Mesenchymal stem cell (in vitro differentiated cells and primary cell): ENCODE measurements at regions not wholly inside any gene's neighbourhood (a gene's known extent, or its start where the extent isn't known, plus 50 kb on each side); places are given as distances from the start of the nearest gene placed in this dataset.

Source experiments
- DNase-seq: peaks from one replicate; pipeline ENCODE4 v3.0.0-alpha.2; 2013
- H2AFZ ChIP-seq: one replicate; pipeline ENCODE4 v1.6.1; 2013; ENCODE audit warnings: low read depth, mild to moderate bottlenecking, control low read depth, inconsistent platforms, low read length, moderate library complexity
- H2AK5ac ChIP-seq: 2 replicates; pipeline ENCODE4 v1.6.1; 2013; ENCODE audit warnings: low read length, moderate library complexity, mild to moderate bottlenecking, inconsistent platforms; ENCODE audit not compliant: severe bottlenecking
- H2BK120ac ChIP-seq: one replicate; pipeline ENCODE4 v1.6.1; 2013; ENCODE audit warnings: low read depth, mild to moderate bottlenecking, inconsistent platforms, low read length, moderate library complexity
- H2BK12ac ChIP-seq, 2 experiments: one replicate each; pipeline ENCODE4 v1.6.1; 2013; ENCODE audit warnings: inconsistent platforms in 2 of 2, low read length in 2 of 2, mild to moderate bottlenecking in 2 of 2, moderate library complexity in 2 of 2, control low read depth in 1 of 2
- H2BK15ac ChIP-seq: one replicate; pipeline ENCODE4 v1.6.1; 2013; ENCODE audit warnings: mild to moderate bottlenecking, low read depth, inconsistent platforms; ENCODE audit not compliant: poor library complexity, severe bottlenecking
- H2BK5ac ChIP-seq: 2 replicates; pipeline ENCODE4 v1.6.1; 2013; ENCODE audit warnings: low read depth, mild to moderate bottlenecking, low read length, control low read depth, inconsistent platforms; ENCODE audit not compliant: poor library complexity, severe bottlenecking
- H3K14ac ChIP-seq, 2 experiments: one replicate each; pipeline ENCODE4 v1.6.1; 2013; ENCODE audit warnings: inconsistent platforms in 2 of 2, low read length in 2 of 2, control low read depth in 1 of 2, mild to moderate bottlenecking in 1 of 2, moderate library complexity in 1 of 2
- H3K18ac ChIP-seq, 2 experiments: one replicate each; pipeline ENCODE4 v1.6.1; 2013; ENCODE audit warnings: inconsistent platforms in 2 of 2, low read length in 2 of 2, control low read depth in 1 of 2, low read depth in 1 of 2, mild to moderate bottlenecking in 1 of 2
- H3K23ac ChIP-seq, 2 experiments: one replicate each; pipeline ENCODE4 v1.6.1; 2013; ENCODE audit warnings: inconsistent platforms in 2 of 2, low read length in 2 of 2, mild to moderate bottlenecking in 2 of 2, moderate library complexity in 2 of 2, control low read depth in 1 of 2
- H3K27ac ChIP-seq: 2 replicates; pipeline ENCODE4 v1.5.1; 2013; ENCODE audit warnings: mild to moderate bottlenecking, moderate library complexity, low read length, control low read depth, inconsistent platforms; ENCODE audit not compliant: poor library complexity, severe bottlenecking
- H3K27me3 ChIP-seq, 2 experiments: 2 replicates each; pipeline versions ENCODE4 v1.6.1 to v1.7.0; 2013; ENCODE audit warnings: low read length in 2 of 2, mild to moderate bottlenecking in 2 of 2, moderate library complexity in 2 of 2, control low read depth in 1 of 2, inconsistent platforms in 1 of 2; ENCODE audit not compliant: control insufficient read depth in 1 of 2, insufficient read depth in 1 of 2
- H3K36me3 ChIP-seq, 2 experiments: 2 replicates each; pipeline versions ENCODE4 v1.6.1 to v1.7.0; 2013; ENCODE audit warnings: low read length in 2 of 2, control low read depth in 1 of 2, inconsistent platforms in 1 of 2, low read depth in 1 of 2, mild to moderate bottlenecking in 1 of 2; ENCODE audit not compliant: insufficient read depth in 2 of 2, control insufficient read depth in 1 of 2
- H3K4ac ChIP-seq, 2 experiments: one replicate each; pipeline ENCODE4 v1.6.1; 2013; ENCODE audit warnings: inconsistent platforms in 2 of 2, low read length in 2 of 2, mild to moderate bottlenecking in 2 of 2, moderate library complexity in 2 of 2, control low read depth in 1 of 2, low read depth in 1 of 2
- H3K4me1 ChIP-seq: 2 replicates; pipeline ENCODE4 v1.6.1; 2013; ENCODE audit warnings: low read depth, low read length, control low read depth; ENCODE audit not compliant: control insufficient read depth, insufficient read depth
- H3K4me2 ChIP-seq: 2 replicates; pipeline ENCODE4 v1.6.1; 2013; ENCODE audit warnings: low read length, mild to moderate bottlenecking, inconsistent platforms; ENCODE audit not compliant: poor library complexity, severe bottlenecking
- H3K4me3 ChIP-seq, 2 experiments: 2 replicates each; pipeline versions ENCODE4 v1.5.1 to v1.7.0; 2013; ENCODE audit warnings: low read length in 2 of 2, mild to moderate bottlenecking in 2 of 2, control low read depth in 1 of 2, low read depth in 1 of 2; ENCODE audit not compliant: insufficient read depth in 1 of 2
- H3K79me1 ChIP-seq: replicated peaks from 2 replicates; pipeline ENCODE4 v1.6.1; 2013; ENCODE audit warnings: mild to moderate bottlenecking, control low read depth, low read length, inconsistent platforms; ENCODE audit not compliant: poor library complexity, severe bottlenecking
- H3K9ac ChIP-seq: 2 replicates; pipeline ENCODE4 v1.7.0; 2013; ENCODE audit warnings: mild to moderate bottlenecking, low read length, moderate library complexity
- H3K9me3 ChIP-seq: 2 replicates; pipeline ENCODE4 v1.7.0; 2013; ENCODE audit warnings: mild to moderate bottlenecking, low read length; ENCODE audit not compliant: control insufficient read depth
- H4K8ac ChIP-seq: one replicate; pipeline ENCODE4 v1.6.1; 2013; ENCODE audit warnings: inconsistent platforms, mild to moderate bottlenecking, low read length, moderate library complexity
- H4K91ac ChIP-seq: one replicate; pipeline ENCODE4 v1.6.1; 2013; ENCODE audit warnings: mild to moderate bottlenecking, low read length, inconsistent platforms
- WGBS: methylation state at CpG from one replicate; pipeline ENCODE4 v1.1.7; 2013; ENCODE audit warnings: mixed read lengths; 5-methylcytosine and 5-hydroxymethylcytosine counted together

- H3K9me3 ChIP-seq, result no peaks in the 10 kb centered on the region
- H3K4me2 ChIP-seq, result no peak overlapping the region
- no peaks in the 10 kb centered on the region for H3K4me1 ChIP-seq
- H3K4me3 ChIP-seq, result no peak overlapping the region
- no peak overlapping the region for H2AK5ac ChIP-seq
- no peak overlapping the region for H2BK12ac ChIP-seq
- H4K8ac ChIP-seq, result no peak overlapping the region
- no peak overlapping the region for H4K91ac ChIP-seq
- H3K4ac ChIP-seq, result no peak overlapping the region
- H3K79me1 ChIP-seq, result no peaks in the 10 kb centered on the region
- no peak overlapping the region for H3K14ac ChIP-seq
- no peak overlapping the region for H2BK120ac ChIP-seq
- no peak overlapping the region for H2BK5ac ChIP-seq
- DNase-seq, result no peak
- H3K27ac ChIP-seq, result no peak overlapping the region
- 88% methylated on average over 6 of the region's 7 CpGs for WGBS
- H3K36me3 ChIP-seq, result no peaks in the 10 kb centered on the region
- peaks cover 44 to 77% of the 10 kb centered on the region in 2 experiments for H3K27me3 ChIP-seq
- no peak overlapping the region for H3K23ac ChIP-seq
- H3K9ac ChIP-seq, result no peak overlapping the region
- no peak overlapping the region for H3K18ac ChIP-seq
- H2BK15ac ChIP-seq, result no peak overlapping the region
- H2AFZ ChIP-seq, result no peak overlapping the region
These were observed 149.7 kb downstream of the UNC5CL start for GRCh38 chr6:40889137-40889832.

DNA sequence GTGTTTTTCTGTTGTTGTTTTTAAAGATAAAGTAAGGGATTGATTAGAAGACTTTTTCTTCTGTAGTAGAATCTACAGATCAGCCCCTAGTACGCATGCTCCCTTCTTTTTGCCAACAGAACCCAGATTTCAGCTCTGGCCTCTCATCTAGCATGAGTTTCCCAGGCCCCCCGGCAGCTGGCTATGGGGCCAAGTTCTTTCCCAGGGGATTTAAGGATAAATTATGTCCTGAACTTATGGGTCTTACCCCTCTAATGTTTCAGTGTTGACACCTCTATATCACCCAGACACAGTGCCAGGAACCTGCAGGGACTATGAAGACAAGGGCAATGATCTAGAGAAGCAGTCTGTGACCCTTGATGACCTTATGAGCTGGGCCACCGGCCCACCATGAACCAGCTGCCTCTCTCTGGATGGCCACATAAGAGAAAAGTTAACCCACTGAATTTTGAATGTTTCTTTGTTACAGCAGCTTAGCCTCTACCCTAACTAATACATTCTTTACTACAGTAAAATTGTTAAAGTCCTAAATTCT is 150.5 kb downstream of the UNC5CL start:
- H4K8ac ChIP-seq, result no peak overlapping the region
- no peak overlapping the region for H3K4me2 ChIP-seq
- 54% methylated on average over 1 of the region's 3 CpGs for WGBS
- H2BK12ac ChIP-seq, result no peak overlapping the region
- H2BK5ac ChIP-seq, result no peak overlapping the region
- no peaks in the 10 kb centered on the region for H3K9me3 ChIP-seq
- H4K91ac ChIP-seq, result no peak overlapping the region
- H3K14ac ChIP-seq, result no peak overlapping the region
- H2AFZ ChIP-seq, result no peak overlapping the region
- no peak overlapping the region for H3K18ac ChIP-seq
- no peak overlapping the region for H3K23ac ChIP-seq
- H3K4me3 ChIP-seq, result no peak overlapping the region
- no peaks in the 10 kb centered on the region for H3K36me3 ChIP-seq
- H3K79me1 ChIP-seq, result no peaks in the 10 kb centered on the region
- no peak overlapping the region for H2BK15ac ChIP-seq
- no peak overlapping the region for H3K4ac ChIP-seq
- H2BK120ac ChIP-seq, result no peak overlapping the region
- H3K9ac ChIP-seq, result no peak overlapping the region
- H3K27ac ChIP-seq, result no peak overlapping the region
- no peak for DNase-seq
- H3K4me1 ChIP-seq, result no peaks in the 10 kb centered on the region
- peaks cover 42 to 79% of the 10 kb centered on the region in 2 experiments for H3K27me3 ChIP-seq
- H2AK5ac ChIP-seq, result no peak overlapping the region

- H3K9ac ChIP-seq, result no peak overlapping the region
- H3K4me2 ChIP-seq, result no peak overlapping the region
- no peak overlapping the region for H3K14ac ChIP-seq
- no peak overlapping the region for H2BK12ac ChIP-seq
- H2BK15ac ChIP-seq, result no peak overlapping the region
- no peak overlapping the region for H3K27ac ChIP-seq
- H3K4me1 ChIP-seq, result no peaks in the 10 kb centered on the region
- no peaks in the 10 kb centered on the region for H3K36me3 ChIP-seq
- H3K27me3 ChIP-seq, result peaks cover 35 to 74% of the 10 kb centered on the region in 2 experiments
- no peak overlapping the region for H3K18ac ChIP-seq
- no peaks in the 10 kb centered on the region for H3K79me1 ChIP-seq
- no peak overlapping the region for H3K4ac ChIP-seq
- no peak overlapping the region for H2BK5ac ChIP-seq
- no peaks in the 10 kb centered on the region for H3K9me3 ChIP-seq
- no peak overlapping the region for H2BK120ac ChIP-seq
- no peak overlapping the region for H2AFZ ChIP-seq
- no peak for DNase-seq
- no peak overlapping the region for H4K8ac ChIP-seq
- no peak overlapping the region for H2AK5ac ChIP-seq
- no peak overlapping the region for H3K4me3 ChIP-seq
- no peak overlapping the region for H3K23ac ChIP-seq
- no peak overlapping the region for H4K91ac ChIP-seq
- 76% methylated on average over 6 of the region's 6 CpGs for WGBS
These were observed 151.2 kb downstream of the UNC5CL start for GRCh38 chr6:40887792-40888340.

- H2AK5ac ChIP-seq, result no peak overlapping the region
- no peaks in the 10 kb centered on the region for H3K9me3 ChIP-seq
- H3K18ac ChIP-seq, result no peak overlapping the region
- H3K79me1 ChIP-seq, result no peaks in the 10 kb centered on the region
- H2AFZ ChIP-seq, result no peak overlapping the region
- no peak overlapping the region for H3K27ac ChIP-seq
- no peak overlapping the region for H3K4me2 ChIP-seq
- no peak overlapping the region for H2BK120ac ChIP-seq
- no peak overlapping the region for H2BK12ac ChIP-seq
- no peak overlapping the region for H4K91ac ChIP-seq
- H3K4me3 ChIP-seq, result no peak overlapping the region
- no peaks in the 10 kb centered on the region for H3K36me3 ChIP-seq
- DNase-seq, result no peak
- H3K4me1 ChIP-seq, result no peaks in the 10 kb centered on the region
- H3K4ac ChIP-seq, result no peak overlapping the region
- H3K27me3 ChIP-seq, result peaks cover 31 to 74% of the 10 kb centered on the region in 2 experiments
- H3K23ac ChIP-seq, result no peak overlapping the region
- no peak overlapping the region for H2BK15ac ChIP-seq
- no peak overlapping the region for H4K8ac ChIP-seq
- H3K14ac ChIP-seq, result no peak overlapping the region
- 93% methylated on average over 8 of the region's 8 CpGs for WGBS
- H3K9ac ChIP-seq, result no peak overlapping the region
- no peak overlapping the region for H2BK5ac ChIP-seq
These were observed 151.8 kb downstream of the UNC5CL start for GRCh38 chr6:40887079-40887791.
